H1 (cell line): ENCODE measurements at regions not wholly inside any gene's neighbourhood (a gene's known extent, or its start where the extent isn't known, plus 50 kb on each side); places are given as distances from the start of the nearest gene placed in this dataset.

Experiments
- HDAC2 ChIP-seq, 2 experiments: fragments of 300-600 bp in 1 of 2; sonication (generic) in 1 of 2; IDR thresholded peaks; 2 replicates each; pipeline ENCODE4 v1.6.1; 2011 to 2012; ENCODE audit warnings: low read depth in 2 of 2, low read length in 2 of 2, mild to moderate bottlenecking in 2 of 2, moderate library complexity in 2 of 2, borderline replicate concordance in 1 of 2, inconsistent platforms in 1 of 2
- SIX5 ChIP-seq: IDR thresholded peaks from 2 replicates; pipeline ENCODE4 v1.6.1; 2011; ENCODE audit warnings: mild to moderate bottlenecking, low read depth, low read length
- TCF12 ChIP-seq: IDR thresholded peaks from 2 replicates; pipeline ENCODE4 v1.6.1; 2011; ENCODE audit warnings: low read depth, mild to moderate bottlenecking, low read length
- YY1 ChIP-seq: IDR thresholded peaks from 2 replicates; pipeline ENCODE4 v1.6.1; 2011; ENCODE audit warnings: low read depth, mild to moderate bottlenecking, low read length
- TF ChIP-seq, protein P1 (sequence below): IDR thresholded peaks from 2 replicates; pipeline ENCODE4 v1.6.1; 2011; ENCODE audit warnings: low read depth, mild to moderate bottlenecking, low read length; ENCODE audit not compliant: insufficient read depth

DNA sequence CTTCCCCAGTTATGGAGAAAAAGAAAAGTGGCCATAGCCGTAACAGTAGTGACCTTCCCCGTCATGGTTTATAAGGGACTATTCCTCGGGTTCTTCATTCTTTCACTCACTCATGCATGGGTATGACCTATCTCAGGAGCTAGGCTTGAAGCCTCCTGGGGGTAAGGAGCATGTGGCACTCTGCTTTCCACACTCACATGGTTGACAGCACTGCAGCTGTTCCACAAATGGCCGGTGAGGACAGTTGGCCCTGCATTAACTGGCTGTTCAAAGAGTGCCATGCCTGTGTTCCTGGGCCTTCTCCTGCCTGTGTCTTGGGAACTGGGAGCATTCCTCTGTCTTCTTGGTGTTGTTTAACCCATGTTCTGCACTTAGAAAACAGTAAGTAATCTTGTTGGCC is 66.2 kb upstream of the PNMA1 start (continued):
- TF ChIP-seq HDAC2 (IDR thresholded peaks at IDR 0.05; ENCODE audit: borderline replicate concordance in 1 of 2, low read depth in 2 of 2, low read length in 2 of 2): no peak
- TF ChIP-seq, protein P1, sequence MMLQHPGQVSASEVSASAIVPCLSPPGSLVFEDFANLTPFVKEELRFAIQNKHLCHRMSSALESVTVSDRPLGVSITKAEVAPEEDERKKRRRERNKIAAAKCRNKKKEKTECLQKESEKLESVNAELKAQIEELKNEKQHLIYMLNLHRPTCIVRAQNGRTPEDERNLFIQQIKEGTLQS: no peak
- TF ChIP-seq TCF12: no peak
- TF ChIP-seq YY1: no peak
- TF ChIP-seq SIX5: no peak
